HG03103 (cell line): ENCODE measurements at regions not wholly inside any gene's neighbourhood (a gene's known extent, or its start where the extent isn't known, plus 50 kb on each side); places are given as distances from the start of the nearest gene placed in this dataset.
"Not testable (repeated sequence)": the region's sequence is repeated elsewhere in the genome, so short reads cannot be mapped to it uniquely, and the experiment has no call there.

ENCODE experiments used
- ATAC-seq: cut with Tn5 transposase; IDR thresholded peaks from one replicate; pipeline ENCODE4 v1.9.1; 2021; ENCODE audit warnings: low read depth; ENCODE audit not compliant: unreplicated experiment

GRCh38 chr18:70559446-70559845 lies 270.6 kb downstream of the SOCS6 start:
- ATAC-seq = no peak

DNA sequence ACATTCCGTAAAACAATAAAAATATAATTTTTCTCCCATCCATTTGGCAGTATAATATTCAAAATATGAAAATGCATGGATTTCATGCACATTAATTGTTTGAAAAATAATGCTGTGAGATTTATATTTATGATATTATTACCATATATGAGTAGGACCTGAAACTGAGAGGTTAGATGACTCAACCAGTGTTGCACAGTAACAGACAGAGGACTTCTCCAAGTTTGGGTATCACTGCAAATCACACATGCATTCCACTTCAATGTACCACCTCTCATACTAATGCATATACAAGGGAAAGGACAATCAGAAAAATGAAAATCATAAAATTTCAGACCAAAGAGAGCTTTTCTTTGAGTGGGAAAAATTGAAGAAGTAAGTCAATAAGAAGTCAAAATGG lies 269.5 kb downstream of the SOCS6 start:
- no peak for ATAC-seq

GRCh38 chr18:70554854-70555445 lies 266.1 kb downstream of the SOCS6 start:
- no peak for ATAC-seq

- ATAC-seq = no peak
Observed at GRCh38 chr18:70553936-70554260, 265.1 kb downstream of the SOCS6 start.

- ATAC-seq = no peak
Observed at GRCh38 chr18:70553245-70553935, 264.5 kb downstream of the SOCS6 start.

DNA sequence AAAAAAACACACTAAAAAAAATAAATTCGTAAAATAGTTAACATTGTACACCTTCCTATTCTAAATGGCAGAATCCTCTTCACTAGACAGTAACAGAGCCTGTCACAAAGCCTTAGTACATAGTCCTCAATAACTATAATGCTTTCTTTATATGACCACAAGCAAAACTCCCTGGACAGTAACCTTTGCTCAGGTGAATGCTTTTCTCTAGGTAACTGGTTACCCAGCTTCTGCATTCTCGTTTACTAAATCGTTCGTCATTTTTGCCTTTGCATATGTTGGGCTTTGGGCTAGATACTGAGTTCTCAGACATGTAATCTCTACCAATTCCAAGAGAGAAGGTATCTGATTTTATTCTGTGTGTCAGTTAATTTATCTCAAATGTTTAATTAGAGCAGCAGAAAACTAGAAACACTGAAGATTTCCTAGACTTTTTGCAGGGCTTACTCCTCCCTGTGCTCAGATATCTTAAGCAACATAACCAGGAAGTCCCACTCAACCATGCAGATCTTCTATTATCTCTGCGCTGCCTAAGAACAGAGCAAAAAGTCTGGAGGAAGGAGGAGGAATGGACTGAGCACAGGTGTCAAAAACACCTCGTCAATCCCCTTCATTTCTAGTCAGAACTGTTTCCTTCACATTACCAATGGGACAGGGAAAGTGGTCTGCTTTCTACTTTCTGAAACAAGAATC lies 247.7 kb downstream of the SOCS6 start:
- no peak for ATAC-seq

DNA sequence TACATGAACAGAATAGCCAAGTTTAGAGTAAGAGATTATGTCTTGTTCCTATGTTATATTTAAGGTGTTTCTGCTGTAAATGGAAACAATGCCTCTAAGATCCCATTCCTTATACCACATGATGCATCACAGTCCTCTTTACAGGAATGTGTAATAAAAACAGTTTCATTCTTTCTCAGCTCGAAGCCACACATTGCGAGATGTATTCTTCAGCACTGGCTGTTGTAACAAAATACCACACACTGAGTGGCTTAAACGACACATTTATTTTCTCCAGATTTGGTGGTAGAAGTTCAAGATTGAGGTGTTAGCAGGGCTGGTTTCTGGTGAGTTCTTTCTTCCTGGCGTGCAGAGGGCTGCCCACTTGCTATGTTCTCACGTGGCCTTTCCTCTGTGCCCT lies 246.2 kb downstream of the SOCS6 start:
- no peak for ATAC-seq

DNA sequence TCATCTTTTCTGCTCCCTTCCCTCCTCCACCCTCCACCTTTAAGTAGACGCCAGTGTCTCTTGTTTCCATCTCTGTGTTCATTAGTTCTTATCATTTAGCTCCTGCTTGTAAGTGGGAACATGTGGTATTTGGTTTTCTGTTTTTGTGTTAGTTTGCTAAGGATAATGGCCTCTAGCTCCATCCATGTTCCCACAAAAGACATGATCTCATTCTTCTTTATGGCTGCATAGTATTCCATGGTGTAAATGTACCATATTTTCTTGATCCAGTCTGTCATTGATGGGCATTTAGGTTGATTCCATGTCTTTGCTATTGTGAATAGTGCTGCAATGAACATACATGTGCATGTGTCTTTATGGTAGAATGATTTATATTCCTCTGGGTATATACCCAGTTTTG lies 236.5 kb downstream of the SOCS6 start:
- not testable (repeated sequence) for ATAC-seq

DNA sequence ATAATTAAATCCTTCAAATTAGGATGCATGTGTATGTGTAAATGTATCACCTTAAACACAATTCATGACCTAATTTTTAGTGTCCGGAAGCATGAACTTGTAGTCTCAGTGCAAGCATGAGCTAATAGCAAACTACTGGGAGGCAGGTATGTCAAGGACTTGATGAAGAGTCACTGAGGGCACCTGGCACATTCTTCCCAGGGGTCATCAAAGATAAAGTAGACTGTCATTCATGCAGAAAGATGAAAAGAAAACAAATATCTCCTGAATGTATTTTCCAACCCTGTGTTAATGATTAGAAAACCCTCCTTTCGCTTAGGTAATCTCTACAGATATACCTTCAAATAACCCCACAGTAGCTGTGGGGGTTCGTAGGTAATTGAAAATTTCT lies 234.9 kb downstream of the SOCS6 start:
- ATAC-seq = no peak

DNA sequence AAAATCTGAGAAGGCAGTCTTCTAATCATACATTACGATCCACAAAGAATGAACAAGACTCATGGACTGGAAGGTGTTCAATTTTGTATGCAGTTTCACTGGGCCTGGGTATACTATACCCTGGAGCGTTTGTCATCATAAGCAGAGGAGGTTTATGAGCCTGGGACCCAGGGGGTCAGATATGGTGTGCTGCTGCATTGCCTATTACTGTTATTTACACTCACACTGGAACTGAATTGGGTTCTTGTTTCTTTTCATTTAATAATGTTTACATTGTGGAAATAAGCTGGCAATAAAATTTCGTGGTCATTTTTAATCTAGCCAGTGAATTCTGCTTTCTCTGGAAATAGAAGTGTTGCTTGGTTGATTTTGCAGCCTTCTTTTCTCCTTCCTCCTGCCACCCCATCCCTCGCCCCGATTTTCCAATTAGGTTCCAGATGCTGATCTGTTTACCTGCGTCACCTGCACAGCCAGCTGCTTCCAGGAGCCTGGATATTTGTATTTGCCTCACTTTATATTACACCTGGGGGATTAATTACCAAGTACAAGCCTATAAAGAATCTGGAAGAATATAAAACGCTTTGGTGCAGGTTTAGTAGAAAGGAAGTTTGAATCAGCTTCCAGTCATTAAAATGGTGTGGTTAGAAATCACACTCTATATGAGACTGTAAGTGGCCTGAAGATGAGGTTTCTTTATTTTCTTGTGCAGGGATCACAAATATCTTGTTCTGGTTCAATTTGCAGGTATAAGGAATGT lies 234.4 kb downstream of the SOCS6 start:
- no peak for ATAC-seq

- ATAC-seq = no peak
Observed at GRCh38 chr18:70522183-70522680, 233.4 kb downstream of the SOCS6 start.

DNA sequence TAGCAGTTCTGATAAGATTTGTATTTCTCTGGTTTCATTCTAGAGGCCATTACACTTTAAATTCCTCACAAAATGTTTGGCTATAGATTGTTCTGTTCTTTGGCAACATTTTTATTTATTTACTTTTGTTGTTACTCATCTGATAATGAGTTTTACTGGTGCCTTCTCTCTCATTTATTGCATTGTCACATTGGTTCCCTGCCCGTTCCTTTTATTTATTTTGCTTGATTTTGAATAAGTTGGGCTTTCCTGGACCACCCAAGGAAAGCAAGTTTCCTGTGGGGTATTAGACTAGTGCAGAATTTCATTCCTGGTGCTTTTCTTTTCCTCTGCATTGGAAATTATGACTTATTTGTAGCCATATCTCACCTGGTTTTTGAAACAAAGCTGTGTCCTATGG lies 232.0 kb downstream of the SOCS6 start:
- no peak for ATAC-seq

DNA sequence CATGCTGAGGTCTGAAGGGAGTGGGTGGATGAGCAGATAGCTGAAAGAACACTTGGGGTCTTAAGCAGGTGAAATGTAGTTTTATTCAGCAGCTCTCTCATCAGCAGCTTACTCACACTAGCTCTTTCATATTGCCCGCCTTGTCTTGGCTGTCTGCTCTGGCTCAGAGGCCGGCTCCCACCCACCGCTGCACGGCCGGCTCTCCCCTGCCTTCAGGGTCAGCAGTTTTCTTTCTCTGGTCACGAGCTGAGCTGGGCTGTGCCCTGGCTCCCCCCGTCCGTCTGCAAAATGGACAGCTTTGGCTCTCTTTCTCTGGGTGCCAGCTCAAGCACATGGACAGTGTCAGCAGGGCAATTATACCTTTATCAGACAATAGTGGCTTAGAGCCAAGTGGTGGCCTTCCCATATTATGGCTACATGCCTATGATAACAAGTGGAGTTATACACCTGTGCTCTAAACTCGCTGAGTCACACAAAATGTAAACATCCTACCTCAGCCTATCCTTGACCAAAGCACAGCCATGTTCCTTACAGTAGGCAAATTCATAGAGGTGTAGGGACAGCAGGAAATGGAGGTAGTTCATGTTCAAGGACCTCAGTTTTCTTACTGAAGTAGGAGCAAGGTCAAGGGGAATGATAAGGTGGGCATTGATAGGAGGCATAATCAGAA lies 224.8 kb downstream of the SOCS6 start:
- no peak for ATAC-seq

DNA sequence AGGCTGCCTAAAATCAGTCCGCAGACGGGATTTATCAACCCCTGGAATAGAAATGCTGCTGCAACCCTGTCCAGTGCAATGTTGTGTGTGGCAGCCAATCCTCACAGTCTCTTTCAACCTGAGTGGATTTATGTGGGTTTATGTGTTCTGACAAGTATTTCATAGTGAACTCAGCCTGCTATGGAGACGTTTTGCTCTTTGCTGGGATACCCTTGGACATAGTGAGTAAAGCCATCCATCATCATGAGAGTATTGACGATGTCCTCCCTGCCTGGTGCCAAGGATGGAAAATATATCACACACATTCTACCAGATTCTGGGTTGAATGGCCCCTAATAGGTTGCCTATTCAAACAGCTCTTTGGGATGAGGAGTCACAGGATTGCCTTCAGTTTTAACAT lies 219.1 kb downstream of the SOCS6 start:
- ATAC-seq = no peak

DNA sequence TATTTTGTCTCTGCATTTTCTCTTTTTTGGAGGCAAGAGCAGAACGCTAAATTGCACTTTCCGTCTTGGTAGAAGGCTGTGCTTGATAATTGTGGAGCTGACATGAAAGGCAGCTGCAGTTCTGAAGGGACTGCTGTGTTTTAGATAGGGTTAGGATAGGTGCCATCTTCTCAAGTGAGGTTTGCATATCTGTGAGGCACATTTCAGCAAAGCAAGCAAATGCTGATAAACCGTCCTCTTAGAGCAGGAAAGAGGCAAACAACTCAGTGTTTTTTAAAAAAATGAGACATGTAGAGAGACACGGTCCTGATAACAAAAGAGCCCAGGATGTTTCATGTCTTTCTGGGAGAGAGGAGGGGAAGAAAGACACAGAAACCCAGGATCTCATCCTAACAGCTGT lies 217.7 kb downstream of the SOCS6 start:
- ATAC-seq = no peak

DNA sequence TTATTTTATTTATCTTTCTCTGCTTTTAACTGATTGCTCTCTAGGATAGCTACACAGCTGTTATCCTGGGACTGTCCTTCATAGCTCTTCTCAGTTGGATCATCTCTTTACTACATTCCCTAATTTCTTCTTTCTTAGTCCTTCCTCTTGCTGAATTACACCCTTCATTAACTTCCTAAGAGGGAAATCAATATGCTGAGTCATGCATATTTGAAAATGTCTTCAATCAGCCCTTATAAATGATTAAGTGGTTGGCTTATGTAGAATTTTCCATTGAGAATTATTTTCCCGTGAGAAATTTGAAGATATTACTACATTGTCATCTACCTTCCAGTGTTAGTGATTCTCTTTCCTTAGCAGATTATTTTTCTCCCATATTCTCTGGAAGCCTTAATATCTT lies 214.2 kb downstream of the SOCS6 start:
- no peak for ATAC-seq

GRCh38 chr18:70501358-70501757 lies 212.5 kb downstream of the SOCS6 start:
- no peak for ATAC-seq

DNA sequence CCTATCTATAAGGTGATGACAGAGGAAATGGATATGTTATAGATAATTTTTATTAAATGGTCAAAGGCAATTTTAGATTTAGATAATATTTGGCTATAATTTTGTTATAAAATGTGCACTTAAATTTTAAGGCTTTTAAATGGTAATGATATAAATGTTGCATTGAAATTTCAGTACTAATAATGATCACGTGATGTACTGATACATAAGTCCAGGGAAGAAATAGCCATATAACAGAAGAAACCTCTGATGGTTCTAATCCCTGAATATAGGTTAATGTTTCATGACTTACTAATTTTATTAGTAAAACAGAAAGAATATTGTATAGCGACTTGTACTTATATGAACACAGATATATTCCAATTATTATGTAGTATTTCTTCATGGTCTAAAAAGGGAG lies 211.9 kb downstream of the SOCS6 start:
- no peak for ATAC-seq

GRCh38 chr18:70499218-70499691 lies 210.4 kb downstream of the SOCS6 start:
- no peak for ATAC-seq
